Adrenal gland (tissue), 9 donors: ENCODE measurements at regions not wholly inside any gene's neighbourhood (a gene's known extent, or its start where the extent isn't known, plus 50 kb on each side); places are given as distances from the start of the nearest gene placed in this dataset.
"Not testable (repeated sequence)": the region's sequence is repeated elsewhere in the genome, so short reads cannot be mapped to it uniquely, and the experiment has no call there.

Experiments
- DNase-seq, 7 donors: peaks; one replicate each; pipeline ENCODE4 v3.0.0-alpha.2; 2019 to 2020
- H3K27ac ChIP-seq, 5 donors: fragments of 200-600 bp; sonication (generic) in 4 of 5; 1 replicate in 3 of 5; 2 replicates in 2 of 5; pipeline versions ENCODE4 v1.5.1 to v1.8.0; 2016 to 2020; ENCODE audit warnings: mild to moderate bottlenecking in 1 of 5
- H3K27me3 ChIP-seq: fragments of 200-600 bp; 2 replicates; pipeline ENCODE4 v1.8.0; 2021
- H3K36me3 ChIP-seq, 2 donors: fragments of 200-600 bp; replicated peaks in 1 of 2; 1 replicate in 1 of 2; 2 replicates in 1 of 2; pipeline versions ENCODE4 v1.5.1 to v1.8.0; 2018 to 2022
- H3K4me1 ChIP-seq, 2 donors: fragments of 200-600 bp; replicated peaks in 1 of 2; 1 replicate in 1 of 2; 2 replicates in 1 of 2; pipeline versions ENCODE4 v1.5.1 to v1.8.0; 2018 to 2021
- H3K4me3 ChIP-seq, 4 donors: fragments of 200-600 bp; sonication (generic) in 3 of 4; one replicate each; pipeline ENCODE4 v1.5.1; 2016 to 2018
- H3K9me3 ChIP-seq, 3 donors: fragments of 200-600 bp; sonication (generic) in 1 of 3; replicated peaks in 1 of 3; 1 replicate in 2 of 3; 2 replicates in 1 of 3; pipeline versions ENCODE4 v1.5.1 to v1.8.0; 2016 to 2021
- CTCF ChIP-seq, 6 experiments: fragments of 450-650 bp in 4 of 6; fragments of 200-600 bp in 2 of 6; sonication (generic) in 1 of 6; IDR thresholded peaks; 1 replicate in 5 of 6; 2 replicates in 1 of 6; pipeline versions ENCODE4 v1.5.1 to v1.8.0; 2016 to 2021; ENCODE audit warnings: antibody characterized with exemption in 6 of 6, mild to moderate bottlenecking in 2 of 6, moderate library complexity in 1 of 6
- POLR2A ChIP-seq, 2 donors: fragments of 450-650 bp; IDR thresholded peaks; one replicate each; pipeline ENCODE4 v1.6.1; 2017; ENCODE audit warnings: antibody characterized with exemption in 2 of 2, mild to moderate bottlenecking in 2 of 2, moderate library complexity in 1 of 2
- WGBS, 4 donors: extraction: QIAGEN DNeasy Blood & Tissue Kit in 2 of 4; methylation state at CpG; one replicate each; pipeline versions ENCODE4 v1.1.5 to v1.1.7; 2013 to 2017; 5-methylcytosine and 5-hydroxymethylcytosine counted together
- intact Hi-C, 2 donors: fragments of 100-400 bp; cut with DNase I; formaldehyde crosslinking; loops; one replicate each; pipeline versions ENCODE4 v1.14.1 to v1.15.0; 2022 to 2023
- donor health status: healthy with polysubstance abuse.
- donor health status: Bipolar disorder and iron deficiency.
- donor health status: DM: yes; HTN: yes; CAD: no.
- donor health status: DM: no; HTN: no; CAD: no.
- donor health status: DM: no; HTN: no; CAD: no.

- intact Hi-C loops = no loop called here
- H3K4me3 ChIP-seq = no peak overlapping the region
- H3K4me1 ChIP-seq = no peaks in the 10 kb centered on the region
- DNase-seq = no peak
- no peaks in the 10 kb centered on the region for H3K9me3 ChIP-seq
- WGBS, 4 donors = 44 to 73% (median 67%) methylated on average over 1 to 2 of the region's 2 CpGs
- no peak for TF ChIP-seq POLR2A (IDR thresholded peaks at IDR 0.05)
- TF ChIP-seq CTCF (IDR thresholded peaks at IDR 0.05) = no peak
- H3K27me3 ChIP-seq = no peaks in the 10 kb centered on the region
- H3K27ac ChIP-seq = no peak overlapping the region
- no peaks in the 10 kb centered on the region for H3K36me3 ChIP-seq
Observed at GRCh38 chr12:58009405-58010195, 68.2 kb downstream of the ATP23 start.

GRCh38 chr12:58011676-58012075 is 70.3 kb downstream of the ATP23 start:
- Histone ChIP-seq H3K27ac (no peak overlapping the region), H3K27me3 (no peaks in the 10 kb centered on the region), H3K36me3 (no peaks in the 10 kb centered on the region), H3K9me3 (no peaks in the 10 kb centered on the region), H3K4me1 (no peaks in the 10 kb centered on the region), H3K4me3 (no peak overlapping the region)
- 2 to 84% (median 40%) methylated on average over 1 of the region's 1 CpG for WGBS, 4 donors
- DNase-seq = no peak
- intact Hi-C loops = no loop called here
- TF ChIP-seq POLR2A (IDR thresholded peaks at IDR 0.05) = no peak
- no peak for TF ChIP-seq CTCF (IDR thresholded peaks at IDR 0.05)

GRCh38 chr12:58022379-58023020 is 81.1 kb downstream of the ATP23 start:
- H3K27ac ChIP-seq, DNase-seq, intact Hi-C loops, H3K4me1 ChIP-seq, H3K4me3 ChIP-seq, H3K36me3 ChIP-seq, H3K9me3 ChIP-seq, H3K27me3 ChIP-seq: not testable (repeated sequence)
- WGBS, 4 donors = 50 to 69% (median 64%) methylated on average over 2 to 6 of the region's 6 CpGs

GRCh38 chr12:58025431-58025830 is 84.1 kb downstream of the ATP23 start:
- H3K27ac ChIP-seq = no peak overlapping the region
- TF ChIP-seq CTCF (IDR thresholded peaks at IDR 0.05) = no peak
- TF ChIP-seq POLR2A (IDR thresholded peaks at IDR 0.05) = no peak
- DNase-seq = no peak
- no peaks in the 10 kb centered on the region for H3K27me3 ChIP-seq
- no peaks in the 10 kb centered on the region for H3K4me1 ChIP-seq
- H3K36me3 ChIP-seq = no peaks in the 10 kb centered on the region
- H3K9me3 ChIP-seq = no peaks in the 10 kb centered on the region
- intact Hi-C loops = no loop called here
- H3K4me3 ChIP-seq = no peak overlapping the region

- no peaks in the 10 kb centered on the region for H3K4me1 ChIP-seq
- no peak overlapping the region for H3K27ac ChIP-seq
- no peaks in the 10 kb centered on the region for H3K27me3 ChIP-seq
- H3K9me3 ChIP-seq = no peaks in the 10 kb centered on the region
- TF ChIP-seq CTCF (IDR thresholded peaks at IDR 0.05) = no peak
- no peak for TF ChIP-seq POLR2A (IDR thresholded peaks at IDR 0.05)
- DNase-seq = no peak
- intact Hi-C loops = no loop called here
- H3K4me3 ChIP-seq = no peak overlapping the region
- no peaks in the 10 kb centered on the region for H3K36me3 ChIP-seq
Observed at GRCh38 chr12:58026426-58026825, 85.1 kb downstream of the ATP23 start.
